C4-2B (cell line): ENCODE measurements at regions not wholly inside any gene's neighbourhood (a gene's known extent, or its start where the extent isn't known, plus 50 kb on each side); places are given as distances from the start of the nearest gene placed in this dataset.

Experiments
- CTCF ChIP-seq: fragments of 450-650 bp; conservative IDR thresholded peaks from 2 replicates; pipeline ENCODE4 v1.5.1; 2017; ENCODE audit warnings: mild to moderate bottlenecking
- ZFX ChIP-seq: fragments of 450-650 bp; IDR thresholded peaks from 2 replicates; pipeline ENCODE4 v1.6.1; 2017

GRCh38 chr14:80336608-80337106, 125.4 kb upstream of the DIO2 start:
- no peak for TF ChIP-seq CTCF
- no peak for TF ChIP-seq ZFX
